SK-N-SH treated with all-trans-retinoic acid at 6 μM for 48 hours (cell line): ENCODE measurements at regions not wholly inside any gene's neighbourhood (a gene's known extent, or its start where the extent isn't known, plus 50 kb on each side); places are given as distances from the start of the nearest gene placed in this dataset.

ENCODE experiments used
- CSRNP3 ChIP-seq: fragments of 250-450 bp; sonication (Bioruptor Pico); IDR thresholded peaks from 2 replicates; pipeline ENCODE4 v1.5.1; 2021; ENCODE audit warnings: mild to moderate bottlenecking, moderate library complexity
- PPARA ChIP-seq: fragments of 250-450 bp; sonication (Bioruptor Pico); IDR thresholded peaks from 2 replicates; pipeline ENCODE4 v1.5.0; 2020; ENCODE audit warnings: mild to moderate bottlenecking, borderline replicate concordance
- ZC3H10 ChIP-seq: fragments of 250-450 bp; sonication (Bioruptor Pico); IDR thresholded peaks from 2 replicates; pipeline ENCODE4 v1.5.1; 2021; ENCODE audit warnings: mild to moderate bottlenecking, moderate library complexity
- ZFP30 ChIP-seq: fragments of 450-650 bp; formaldehyde crosslinking; IDR thresholded peaks from 2 replicates; pipeline ENCODE4 v1.5.0; 2022; ENCODE audit warnings: mild to moderate bottlenecking, moderate library complexity
- ZNF70 ChIP-seq: fragments of 450-650 bp; formaldehyde crosslinking; IDR thresholded peaks from 2 replicates; pipeline ENCODE4 v1.5.0; 2020; ENCODE audit warnings: mild to moderate bottlenecking, moderate library complexity

GRCh38 chr17:63170795-63171194, 204.8 kb downstream of the TANC2 start:
- TF ChIP-seq ZC3H10 = no peak
- no peak for TF ChIP-seq CSRNP3
- no peak for TF ChIP-seq ZNF70 (CRISPR knock-in tag)
- no peak for TF ChIP-seq ZFP30 (CRISPR knock-in tag)
- TF ChIP-seq PPARA (CRISPR knock-in tag) = no peak
